Transverse colon (tissue), 4 donors: ENCODE measurements at regions not wholly inside any gene's neighbourhood (a gene's known extent, or its start where the extent isn't known, plus 50 kb on each side); places are given as distances from the start of the nearest gene placed in this dataset.

Experiments
- CTCF ChIP-seq, 5 experiments: fragments of 200-600 bp in 3 of 5; fragments of 450-650 bp in 2 of 5; sonication (generic) in 3 of 5; IDR thresholded peaks; 1 replicate in 2 of 5; 2 replicates in 3 of 5; pipeline ENCODE4 v1.5.1; 2016 to 2017; ENCODE audit warnings: antibody characterized with exemption in 5 of 5, inconsistent platforms in 3 of 5, mild to moderate bottlenecking in 2 of 5, moderate library complexity in 1 of 5
- EP300 ChIP-seq: sonication (generic); formaldehyde crosslinking; IDR thresholded peaks from one replicate; pipeline ENCODE4 v1.6.1; 2017; ENCODE audit warnings: antibody characterized with exemption, low read depth
- POLR2A ChIP-seq: fragments of 450-650 bp; IDR thresholded peaks from one replicate; pipeline ENCODE4 v1.6.1; 2016; ENCODE audit warnings: antibody characterized with exemption, mild to moderate bottlenecking, moderate library complexity
- POLR2AphosphoS5 ChIP-seq, 3 donors: sonication (generic); formaldehyde crosslinking; IDR thresholded peaks; one replicate each; pipeline ENCODE4 v1.6.1; 2016; ENCODE audit warnings: antibody characterized with exemption in 3 of 3

DNA sequence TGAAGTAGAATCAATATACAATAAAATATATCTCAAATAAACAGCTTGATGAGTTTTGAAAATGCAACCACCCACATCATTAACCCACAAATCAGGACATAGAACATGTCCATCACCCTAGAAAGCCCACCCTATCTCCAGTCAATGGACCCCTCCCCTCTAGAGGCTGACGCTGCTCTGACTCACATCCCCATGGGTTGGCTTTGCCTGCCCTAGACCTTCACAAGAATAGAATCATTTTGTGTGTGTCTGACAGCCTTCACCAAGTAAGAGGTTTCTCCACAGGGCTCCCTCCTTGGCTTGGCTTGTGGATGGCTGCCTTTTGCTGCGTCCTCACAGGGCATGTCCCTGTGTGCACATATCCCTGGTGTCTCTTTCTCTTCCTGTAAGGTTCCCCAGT, 250.2 kb upstream of the RTL1 start:
- TF ChIP-seq POLR2A, result no peak
- no peak for TF ChIP-seq CTCF (IDR thresholded peaks at IDR 0.05)
- TF ChIP-seq POLR2AphosphoS5 (IDR thresholded peaks at IDR 0.05), result no peak
- TF ChIP-seq EP300, result no peak
